ENCODE measurements at regions not wholly inside any gene's neighbourhood (a gene's known extent, or its start where the extent isn't known, plus 50 kb on each side); places are given as distances from the start of the nearest gene placed in this dataset.

DNA sequence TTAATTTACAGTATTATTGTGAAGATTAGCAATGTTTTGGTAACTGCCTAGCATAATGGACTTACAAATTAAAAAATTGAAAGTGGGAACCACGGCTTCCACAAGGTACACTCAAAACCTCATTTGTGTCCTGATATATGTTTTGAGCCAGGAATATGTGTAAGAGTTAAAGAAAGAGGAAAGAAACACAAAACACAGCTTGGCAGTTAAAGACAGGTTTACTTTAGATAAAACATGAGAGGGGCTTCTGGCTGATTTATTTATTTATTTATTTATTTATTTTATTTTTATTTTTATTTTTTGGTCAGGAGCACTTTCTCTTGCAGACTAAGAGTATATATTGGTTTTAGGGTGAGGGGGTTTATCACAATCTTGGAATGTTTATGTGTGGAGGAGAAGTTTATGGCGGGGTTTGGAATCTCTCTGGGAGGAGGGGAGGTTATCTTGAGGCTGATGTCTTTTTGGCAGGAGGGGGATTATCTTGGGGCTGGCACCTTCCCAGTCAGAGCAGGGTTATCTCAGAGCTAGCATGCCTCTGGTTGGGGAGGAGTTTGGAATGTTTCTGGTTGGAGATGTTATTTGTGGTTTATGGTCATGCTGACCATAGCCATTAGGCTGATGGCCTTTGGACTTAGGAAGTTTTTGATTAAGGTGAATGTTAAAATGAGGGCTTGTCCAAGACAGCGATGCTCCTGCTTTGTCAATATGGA lies 436.7 kb downstream of the DAD1 start:
- H3K9me3 ChIP-seq: no peaks in the 10 kb centered on the region
- no peaks in the 10 kb centered on the region for H3K27me3 ChIP-seq
- intact Hi-C loops (cut with DNase I): no loop called here
- TF ChIP-seq POLR2AphosphoS5 (IDR thresholded peaks at IDR 0.05; ENCODE audit: insufficient read depth in 1 of 2, low read depth in 1 of 2) (no peak), POLR2A (IDR thresholded peaks at IDR 0.05) (no peak)
- TF ChIP-seq, protein P1, sequence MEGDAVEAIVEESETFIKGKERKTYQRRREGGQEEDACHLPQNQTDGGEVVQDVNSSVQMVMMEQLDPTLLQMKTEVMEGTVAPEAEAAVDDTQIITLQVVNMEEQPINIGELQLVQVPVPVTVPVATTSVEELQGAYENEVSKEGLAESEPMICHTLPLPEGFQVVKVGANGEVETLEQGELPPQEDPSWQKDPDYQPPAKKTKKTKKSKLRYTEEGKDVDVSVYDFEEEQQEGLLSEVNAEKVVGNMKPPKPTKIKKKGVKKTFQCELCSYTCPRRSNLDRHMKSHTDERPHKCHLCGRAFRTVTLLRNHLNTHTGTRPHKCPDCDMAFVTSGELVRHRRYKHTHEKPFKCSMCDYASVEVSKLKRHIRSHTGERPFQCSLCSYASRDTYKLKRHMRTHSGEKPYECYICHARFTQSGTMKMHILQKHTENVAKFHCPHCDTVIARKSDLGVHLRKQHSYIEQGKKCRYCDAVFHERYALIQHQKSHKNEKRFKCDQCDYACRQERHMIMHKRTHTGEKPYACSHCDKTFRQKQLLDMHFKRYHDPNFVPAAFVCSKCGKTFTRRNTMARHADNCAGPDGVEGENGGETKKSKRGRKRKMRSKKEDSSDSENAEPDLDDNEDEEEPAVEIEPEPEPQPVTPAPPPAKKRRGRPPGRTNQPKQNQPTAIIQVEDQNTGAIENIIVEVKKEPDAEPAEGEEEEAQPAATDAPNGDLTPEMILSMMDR (IDR thresholded peaks at IDR 0.05): no peak
- no peak overlapping the region for H3K27ac ChIP-seq
- DNase-seq (ENCODE audit: extremely low spot score in 2 of 2): no peak
- H3K4me3 ChIP-seq: no peak overlapping the region
- no peaks in the 10 kb centered on the region for H3K4me1 ChIP-seq
- no peaks in the 10 kb centered on the region for H3K36me3 ChIP-seq

- Histone ChIP-seq H3K27me3 (no peaks in the 10 kb centered on the region), H3K4me1 (no peaks in the 10 kb centered on the region), H3K36me3 (no peaks in the 10 kb centered on the region), H3K27ac (no peak overlapping the region), H3K9me3 (no peaks in the 10 kb centered on the region), H3K4me3 (no peak overlapping the region)
- TF ChIP-seq, protein P1 (IDR thresholded peaks at IDR 0.05): no peak
- no peak for TF ChIP-seq POLR2A (IDR thresholded peaks at IDR 0.05)
- TF ChIP-seq POLR2AphosphoS5 (IDR thresholded peaks at IDR 0.05; ENCODE audit: insufficient read depth in 1 of 2, low read depth in 1 of 2): no peak
- intact Hi-C loops (cut with DNase I): no loop called here
- no peak for DNase-seq (ENCODE audit: extremely low spot score in 2 of 2)
Observed at GRCh38 chr14:22151121-22151520, 437.9 kb downstream of the DAD1 start.

DNA sequence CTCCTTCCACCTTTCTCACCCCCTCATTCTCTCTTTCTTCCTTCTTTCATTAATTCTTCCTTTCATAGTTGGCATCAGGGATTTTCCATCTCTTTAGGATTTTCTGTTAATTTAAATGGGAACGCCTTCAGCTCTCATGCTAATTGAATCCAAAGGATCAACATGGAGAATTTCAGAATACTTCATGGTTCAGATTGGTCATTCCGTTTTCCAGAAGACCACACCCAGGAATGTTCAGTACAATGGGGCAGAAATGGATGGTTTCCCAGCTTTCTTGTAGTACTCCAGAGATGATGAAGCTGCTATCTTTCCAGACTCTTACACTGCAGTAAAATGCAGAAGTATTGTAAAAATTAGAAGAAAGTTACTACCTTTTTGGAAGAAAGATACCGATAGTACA lies 440.0 kb downstream of the DAD1 start:
- no peak overlapping the region for H3K4me3 ChIP-seq
- intact Hi-C loops (cut with DNase I): no loop called here
- TF ChIP-seq, protein P1 (IDR thresholded peaks at IDR 0.05): no peak
- no peak for TF ChIP-seq POLR2A (IDR thresholded peaks at IDR 0.05)
- no peak for TF ChIP-seq POLR2AphosphoS5 (IDR thresholded peaks at IDR 0.05; ENCODE audit: insufficient read depth in 1 of 2, low read depth in 1 of 2)
- DNase-seq (ENCODE audit: extremely low spot score in 2 of 2): no peak
- H3K27me3 ChIP-seq: no peaks in the 10 kb centered on the region
- no peak overlapping the region for H3K27ac ChIP-seq
- H3K9me3 ChIP-seq: no peaks in the 10 kb centered on the region
- no peaks in the 10 kb centered on the region for H3K4me1 ChIP-seq
- H3K36me3 ChIP-seq: no peaks in the 10 kb centered on the region

GRCh38 chr14:22147716-22148115 lies 441.3 kb downstream of the DAD1 start:
- intact Hi-C loops (cut with DNase I): no loop called here
- TF ChIP-seq, protein P1 (IDR thresholded peaks at IDR 0.05): no peak
- no peak for TF ChIP-seq POLR2A (IDR thresholded peaks at IDR 0.05)
- TF ChIP-seq POLR2AphosphoS5 (IDR thresholded peaks at IDR 0.05; ENCODE audit: insufficient read depth in 1 of 2, low read depth in 1 of 2): no peak

DNA sequence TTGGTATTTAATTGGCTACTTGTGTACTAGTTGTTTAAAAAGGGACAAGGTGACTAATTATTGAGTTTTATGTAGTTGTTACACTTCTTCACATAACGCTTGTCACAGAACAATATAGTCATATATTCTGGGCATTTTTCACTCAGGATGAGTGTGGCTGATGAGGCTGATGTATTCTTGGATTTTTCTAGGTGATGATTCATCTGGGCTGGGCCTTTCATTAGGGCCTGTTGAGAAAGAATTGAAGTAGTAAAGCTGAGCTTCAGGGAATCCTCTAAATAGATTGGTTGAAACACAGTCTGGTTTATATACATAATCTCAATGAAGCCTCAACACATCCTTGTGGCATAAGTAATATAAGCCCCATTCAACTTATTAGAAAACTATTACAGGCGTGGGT lies 445.7 kb downstream of the DAD1 start:
- no peak overlapping the region for H3K4me3 ChIP-seq
- H3K36me3 ChIP-seq: no peaks in the 10 kb centered on the region
- H3K9me3 ChIP-seq: no peaks in the 10 kb centered on the region
- peak in 1 of 2 donors; percentile 27 for TF ChIP-seq POLR2AphosphoS5 (IDR thresholded peaks at IDR 0.05; ENCODE audit: insufficient read depth in 1 of 2, low read depth in 1 of 2)
- TF ChIP-seq POLR2A (IDR thresholded peaks at IDR 0.05): no peak
- H3K27ac ChIP-seq: no peak overlapping the region
- no peaks in the 10 kb centered on the region for H3K4me1 ChIP-seq
- no peak for DNase-seq (ENCODE audit: extremely low spot score in 2 of 2)
- no peaks in the 10 kb centered on the region for H3K27me3 ChIP-seq
- intact Hi-C loops (cut with DNase I): no loop called here

More at GRCh38 chr14:22147716-22148115, 441.3 kb downstream of the DAD1 start:
- H3K4me3 ChIP-seq: no peak overlapping the region
- H3K36me3 ChIP-seq: no peaks in the 10 kb centered on the region
- no peaks in the 10 kb centered on the region for H3K4me1 ChIP-seq
- no peaks in the 10 kb centered on the region for H3K9me3 ChIP-seq
- DNase-seq (ENCODE audit: extremely low spot score in 2 of 2): no peak
- H3K27me3 ChIP-seq: no peaks in the 10 kb centered on the region
- no peak overlapping the region for H3K27ac ChIP-seq

Data from vagina (tissue), 2 donors.